Liver (tissue), 8 donors: ENCODE measurements at regions not wholly inside any gene's neighbourhood (a gene's known extent, or its start where the extent isn't known, plus 50 kb on each side); places are given as distances from the start of the nearest gene placed in this dataset.

Experiments used
- DNase-seq: peaks from one replicate; pipeline ENCODE4 v3.0.0-alpha.2; 2017; ENCODE audit warnings: low spot score
- H3K27ac ChIP-seq, 2 donors: one replicate each; pipeline ENCODE4 v1.7.0; 2013; ENCODE audit warnings: inconsistent platforms in 2 of 2, low read length in 2 of 2, control low read depth in 1 of 2, low read depth in 1 of 2, mild to moderate bottlenecking in 1 of 2
- H3K27me3 ChIP-seq, 4 donors: one replicate each; pipeline versions ENCODE4 v1.6.1 to v1.7.0; 2013; ENCODE audit warnings: low read length in 3 of 4, inconsistent platforms in 1 of 4, mild to moderate bottlenecking in 1 of 4, moderate library complexity in 1 of 4; ENCODE audit not compliant: control insufficient read depth in 4 of 4, insufficient read depth in 4 of 4
- H3K36me3 ChIP-seq, 4 donors: one replicate each; pipeline versions ENCODE4 v1.6.1 to v1.7.0; 2013; ENCODE audit warnings: low read length in 3 of 4, mild to moderate bottlenecking in 3 of 4, low read depth in 1 of 4, moderate library complexity in 1 of 4; ENCODE audit not compliant: control insufficient read depth in 4 of 4, insufficient read depth in 3 of 4
- H3K4me1 ChIP-seq, 4 donors: one replicate each; pipeline versions ENCODE4 v1.6.1 to v1.7.0; 2013; ENCODE audit warnings: low read length in 3 of 4, mild to moderate bottlenecking in 3 of 4, moderate library complexity in 1 of 4; ENCODE audit not compliant: control insufficient read depth in 4 of 4, insufficient read depth in 4 of 4
- H3K4me3 ChIP-seq, 3 donors: one replicate each; pipeline versions ENCODE4 v1.6.1 to v1.7.0; 2013; ENCODE audit warnings: low read length in 3 of 3, control low read depth in 1 of 3, low read depth in 1 of 3, mild to moderate bottlenecking in 1 of 3
- H3K9ac ChIP-seq, 2 donors: one replicate each; pipeline ENCODE4 v1.7.0; 2013; ENCODE audit warnings: low read length in 2 of 2, mild to moderate bottlenecking in 2 of 2, moderate library complexity in 2 of 2, control low read depth in 1 of 2, low read depth in 1 of 2
- H3K9me3 ChIP-seq, 4 donors: one replicate each; pipeline versions ENCODE4 v1.6.1 to v1.7.0; 2013; ENCODE audit warnings: low read length in 3 of 4; ENCODE audit not compliant: control insufficient read depth in 4 of 4
- EGR1 ChIP-seq, 2 donors: IDR thresholded peaks; 2 replicates each; pipeline ENCODE4 v1.6.1; 2016 to 2018; ENCODE audit warnings: antibody characterized with exemption in 2 of 2, low read depth in 2 of 2
- FOXA1 ChIP-seq: IDR thresholded peaks from 2 replicates; pipeline ENCODE4 v1.6.1; 2016; ENCODE audit warnings: antibody characterized with exemption
- FOXA2 ChIP-seq: IDR thresholded peaks from 2 replicates; pipeline ENCODE4 v1.6.1; 2016; ENCODE audit warnings: antibody characterized with exemption
- GABPA ChIP-seq, 2 donors: IDR thresholded peaks in 1 of 2; conservative IDR thresholded peaks in 1 of 2; 2 replicates each; pipeline ENCODE4 v1.6.1; 2016; ENCODE audit warnings: antibody characterized with exemption in 2 of 2, mild to moderate bottlenecking in 1 of 2, moderate library complexity in 1 of 2
- HNF4A ChIP-seq, 2 donors: conservative IDR thresholded peaks; 2 replicates each; pipeline ENCODE4 v1.6.1; 2016; ENCODE audit warnings: antibody characterized with exemption in 2 of 2, mild to moderate bottlenecking in 2 of 2
- HNF4G ChIP-seq: IDR thresholded peaks from 2 replicates; pipeline ENCODE4 v1.6.1; 2016; ENCODE audit warnings: antibody characterized with exemption
- JUND ChIP-seq, 2 donors: IDR thresholded peaks; 2 replicates each; pipeline ENCODE4 v1.6.1; 2016; ENCODE audit warnings: antibody characterized with exemption in 2 of 2
- NR2F2 ChIP-seq: IDR thresholded peaks from 2 replicates; pipeline ENCODE4 v1.6.1; 2016; ENCODE audit warnings: antibody characterized with exemption
- RAD21 ChIP-seq, 2 donors: IDR thresholded peaks; 2 replicates each; pipeline ENCODE4 v1.6.1; 2016; ENCODE audit warnings: antibody characterized with exemption in 2 of 2, mild to moderate bottlenecking in 2 of 2
- RXRA ChIP-seq, 2 donors: IDR thresholded peaks; 2 replicates each; pipeline ENCODE4 v1.6.1; 2017 to 2018; ENCODE audit warnings: antibody characterized with exemption in 2 of 2, mild to moderate bottlenecking in 1 of 2
- SP1 ChIP-seq: IDR thresholded peaks from 2 replicates; pipeline ENCODE4 v1.6.1; 2018; ENCODE audit warnings: antibody characterized with exemption, mild to moderate bottlenecking
- TAF1 ChIP-seq: conservative IDR thresholded peaks from 2 replicates; pipeline ENCODE4 v1.6.1; 2016; ENCODE audit warnings: antibody characterized with exemption, mild to moderate bottlenecking
- YY1 ChIP-seq: IDR thresholded peaks from 2 replicates; pipeline ENCODE4 v1.6.1; 2016; ENCODE audit warnings: antibody characterized with exemption, mild to moderate bottlenecking
- WGBS: extraction: QIAGEN DNeasy Blood & Tissue Kit; methylation state at CpG from one replicate; pipeline ENCODE4 v1.1.7; 2013; 5-methylcytosine and 5-hydroxymethylcytosine counted together
- TF ChIP-seq, protein P1 (sequence below): IDR thresholded peaks from 2 replicates; pipeline ENCODE4 v1.6.1; 2016; ENCODE audit warnings: antibody characterized with exemption
- TF ChIP-seq, protein P2 (sequence below): fragments of 150-350 bp; IDR thresholded peaks from 2 replicates; pipeline ENCODE4 v1.5.1; 2017; ENCODE audit warnings: improper control_type of control experiment, low read depth, low read length; ENCODE audit not compliant: missing input control
- TF ChIP-seq, protein P3 (sequence below): IDR thresholded peaks from 2 replicates; pipeline ENCODE4 v1.6.1; 2016; ENCODE audit warnings: antibody characterized with exemption
- TF ChIP-seq, protein P4 (sequence below): IDR thresholded peaks from 2 replicates; pipeline ENCODE4 v1.6.1; 2016; ENCODE audit warnings: antibody characterized with exemption
- TF ChIP-seq, protein P5 (sequence below): IDR thresholded peaks from 2 replicates; pipeline ENCODE4 v1.6.1; 2016; ENCODE audit warnings: antibody characterized with exemption, mild to moderate bottlenecking
- donor health status: healthy.
- donor health status: healthy.
- donor health status: healthy.
- donor health status: healthy.
- donor health status: healthy.

- peaks cover 0 to 3% (median 0%) of the 10 kb centered on the region in 4 donors for H3K4me1 ChIP-seq
- DNase-seq: no peak
- no peaks in the 10 kb centered on the region for H3K9me3 ChIP-seq
- H3K36me3 ChIP-seq: no peaks in the 10 kb centered on the region
- H3K27ac ChIP-seq: no peak overlapping the region
- no peak for TF ChIP-seq GABPA (IDR thresholded peaks at IDR 0.05 in 1 of 2, conservative IDR thresholded peaks at IDR 0.05 in 1 of 2)
- no peak for TF ChIP-seq TAF1
- no peak for TF ChIP-seq FOXA1
- TF ChIP-seq, protein P1, sequence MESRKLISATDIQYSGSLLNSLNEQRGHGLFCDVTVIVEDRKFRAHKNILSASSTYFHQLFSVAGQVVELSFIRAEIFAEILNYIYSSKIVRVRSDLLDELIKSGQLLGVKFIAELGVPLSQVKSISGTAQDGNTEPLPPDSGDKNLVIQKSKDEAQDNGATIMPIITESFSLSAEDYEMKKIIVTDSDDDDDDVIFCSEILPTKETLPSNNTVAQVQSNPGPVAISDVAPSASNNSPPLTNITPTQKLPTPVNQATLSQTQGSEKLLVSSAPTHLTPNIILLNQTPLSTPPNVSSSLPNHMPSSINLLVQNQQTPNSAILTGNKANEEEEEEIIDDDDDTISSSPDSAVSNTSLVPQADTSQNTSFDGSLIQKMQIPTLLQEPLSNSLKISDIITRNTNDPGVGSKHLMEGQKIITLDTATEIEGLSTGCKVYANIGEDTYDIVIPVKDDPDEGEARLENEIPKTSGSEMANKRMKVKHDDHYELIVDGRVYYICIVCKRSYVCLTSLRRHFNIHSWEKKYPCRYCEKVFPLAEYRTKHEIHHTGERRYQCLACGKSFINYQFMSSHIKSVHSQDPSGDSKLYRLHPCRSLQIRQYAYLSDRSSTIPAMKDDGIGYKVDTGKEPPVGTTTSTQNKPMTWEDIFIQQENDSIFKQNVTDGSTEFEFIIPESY: no peak
- TF ChIP-seq SP1: no peak
- TF ChIP-seq FOXA2: no peak
- TF ChIP-seq, protein P2, sequence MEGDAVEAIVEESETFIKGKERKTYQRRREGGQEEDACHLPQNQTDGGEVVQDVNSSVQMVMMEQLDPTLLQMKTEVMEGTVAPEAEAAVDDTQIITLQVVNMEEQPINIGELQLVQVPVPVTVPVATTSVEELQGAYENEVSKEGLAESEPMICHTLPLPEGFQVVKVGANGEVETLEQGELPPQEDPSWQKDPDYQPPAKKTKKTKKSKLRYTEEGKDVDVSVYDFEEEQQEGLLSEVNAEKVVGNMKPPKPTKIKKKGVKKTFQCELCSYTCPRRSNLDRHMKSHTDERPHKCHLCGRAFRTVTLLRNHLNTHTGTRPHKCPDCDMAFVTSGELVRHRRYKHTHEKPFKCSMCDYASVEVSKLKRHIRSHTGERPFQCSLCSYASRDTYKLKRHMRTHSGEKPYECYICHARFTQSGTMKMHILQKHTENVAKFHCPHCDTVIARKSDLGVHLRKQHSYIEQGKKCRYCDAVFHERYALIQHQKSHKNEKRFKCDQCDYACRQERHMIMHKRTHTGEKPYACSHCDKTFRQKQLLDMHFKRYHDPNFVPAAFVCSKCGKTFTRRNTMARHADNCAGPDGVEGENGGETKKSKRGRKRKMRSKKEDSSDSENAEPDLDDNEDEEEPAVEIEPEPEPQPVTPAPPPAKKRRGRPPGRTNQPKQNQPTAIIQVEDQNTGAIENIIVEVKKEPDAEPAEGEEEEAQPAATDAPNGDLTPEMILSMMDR: no peak
- no peak for TF ChIP-seq HNF4A (conservative IDR thresholded peaks at IDR 0.05)
- TF ChIP-seq EGR1 (IDR thresholded peaks at IDR 0.05; ENCODE audit: low read depth in 2 of 2): no peak
- no peak for TF ChIP-seq RXRA (IDR thresholded peaks at IDR 0.05)
- TF ChIP-seq, protein P3, sequence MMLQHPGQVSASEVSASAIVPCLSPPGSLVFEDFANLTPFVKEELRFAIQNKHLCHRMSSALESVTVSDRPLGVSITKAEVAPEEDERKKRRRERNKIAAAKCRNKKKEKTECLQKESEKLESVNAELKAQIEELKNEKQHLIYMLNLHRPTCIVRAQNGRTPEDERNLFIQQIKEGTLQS: no peak
- TF ChIP-seq, protein P4, sequence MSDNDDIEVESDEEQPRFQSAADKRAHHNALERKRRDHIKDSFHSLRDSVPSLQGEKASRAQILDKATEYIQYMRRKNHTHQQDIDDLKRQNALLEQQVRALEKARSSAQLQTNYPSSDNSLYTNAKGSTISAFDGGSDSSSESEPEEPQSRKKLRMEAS: no peak
- TF ChIP-seq YY1: no peak
- no peak for TF ChIP-seq RAD21 (IDR thresholded peaks at IDR 0.05)
- no peak for TF ChIP-seq NR2F2
- TF ChIP-seq HNF4G: no peak
- TF ChIP-seq, protein P5, sequence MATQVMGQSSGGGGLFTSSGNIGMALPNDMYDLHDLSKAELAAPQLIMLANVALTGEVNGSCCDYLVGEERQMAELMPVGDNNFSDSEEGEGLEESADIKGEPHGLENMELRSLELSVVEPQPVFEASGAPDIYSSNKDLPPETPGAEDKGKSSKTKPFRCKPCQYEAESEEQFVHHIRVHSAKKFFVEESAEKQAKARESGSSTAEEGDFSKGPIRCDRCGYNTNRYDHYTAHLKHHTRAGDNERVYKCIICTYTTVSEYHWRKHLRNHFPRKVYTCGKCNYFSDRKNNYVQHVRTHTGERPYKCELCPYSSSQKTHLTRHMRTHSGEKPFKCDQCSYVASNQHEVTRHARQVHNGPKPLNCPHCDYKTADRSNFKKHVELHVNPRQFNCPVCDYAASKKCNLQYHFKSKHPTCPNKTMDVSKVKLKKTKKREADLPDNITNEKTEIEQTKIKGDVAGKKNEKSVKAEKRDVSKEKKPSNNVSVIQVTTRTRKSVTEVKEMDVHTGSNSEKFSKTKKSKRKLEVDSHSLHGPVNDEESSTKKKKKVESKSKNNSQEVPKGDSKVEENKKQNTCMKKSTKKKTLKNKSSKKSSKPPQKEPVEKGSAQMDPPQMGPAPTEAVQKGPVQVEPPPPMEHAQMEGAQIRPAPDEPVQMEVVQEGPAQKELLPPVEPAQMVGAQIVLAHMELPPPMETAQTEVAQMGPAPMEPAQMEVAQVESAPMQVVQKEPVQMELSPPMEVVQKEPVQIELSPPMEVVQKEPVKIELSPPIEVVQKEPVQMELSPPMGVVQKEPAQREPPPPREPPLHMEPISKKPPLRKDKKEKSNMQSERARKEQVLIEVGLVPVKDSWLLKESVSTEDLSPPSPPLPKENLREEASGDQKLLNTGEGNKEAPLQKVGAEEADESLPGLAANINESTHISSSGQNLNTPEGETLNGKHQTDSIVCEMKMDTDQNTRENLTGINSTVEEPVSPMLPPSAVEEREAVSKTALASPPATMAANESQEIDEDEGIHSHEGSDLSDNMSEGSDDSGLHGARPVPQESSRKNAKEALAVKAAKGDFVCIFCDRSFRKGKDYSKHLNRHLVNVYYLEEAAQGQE: no peak
- TF ChIP-seq JUND (IDR thresholded peaks at IDR 0.05): no peak
- H3K9ac ChIP-seq: no peak overlapping the region
- no peaks in the 10 kb centered on the region for H3K27me3 ChIP-seq
- no peak overlapping the region for H3K4me3 ChIP-seq
These were observed 448.9 kb downstream of the ADRA2A start for GRCh38 chr10:111525696-111526095.

DNA sequence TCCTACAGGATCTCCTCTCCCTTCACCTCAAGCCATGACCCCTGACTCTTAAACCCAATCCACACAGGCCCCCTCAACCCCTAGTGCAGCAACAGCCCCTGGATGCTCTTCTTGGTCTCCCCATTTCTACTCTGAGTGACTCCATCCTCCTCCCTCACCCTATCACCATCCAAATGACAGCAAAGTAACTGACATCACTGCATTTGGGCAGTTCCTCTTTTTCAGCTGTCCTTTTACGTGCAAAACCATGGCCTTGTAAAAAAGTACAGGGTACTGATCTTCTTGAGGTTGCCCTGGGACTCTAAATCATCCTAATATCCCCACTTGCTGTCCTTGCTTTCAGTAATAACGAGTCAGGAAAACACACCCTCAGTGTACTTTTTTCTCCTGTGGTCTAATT is 454.9 kb downstream of the ADRA2A start:
- TF ChIP-seq JUND (IDR thresholded peaks at IDR 0.05) (no peak), HNF4A (conservative IDR thresholded peaks at IDR 0.05) (no peak), GABPA (IDR thresholded peaks at IDR 0.05 in 1 of 2, conservative IDR thresholded peaks at IDR 0.05 in 1 of 2) (no peak), RAD21 (IDR thresholded peaks at IDR 0.05) (no peak), FOXA2 (no peak), YY1 (no peak), SP1 (no peak), FOXA1 (no peak), NR2F2 (no peak), RXRA (IDR thresholded peaks at IDR 0.05) (no peak)
- TF ChIP-seq, protein P1: no peak
- TF ChIP-seq, protein P2: no peak
- TF ChIP-seq, protein P4: no peak
- TF ChIP-seq, protein P3: no peak
- Histone ChIP-seq H3K9ac (no peak overlapping the region), H3K9me3 (no peaks in the 10 kb centered on the region), H3K27ac (no peak overlapping the region), H3K4me3 (no peak overlapping the region), H3K27me3 (no peaks in the 10 kb centered on the region), H3K36me3 (no peaks in the 10 kb centered on the region), H3K4me1 (peaks cover 0 to 7% (median 0%) of the 10 kb centered on the region in 4 donors)
- DNase-seq: no peak
- WGBS: 80% methylated on average over 2 of the region's 2 CpGs
